ENCODE measurements at regions not wholly inside any gene's neighbourhood (a gene's known extent, or its start where the extent isn't known, plus 50 kb on each side); places are given as distances from the start of the nearest gene placed in this dataset.

DNA sequence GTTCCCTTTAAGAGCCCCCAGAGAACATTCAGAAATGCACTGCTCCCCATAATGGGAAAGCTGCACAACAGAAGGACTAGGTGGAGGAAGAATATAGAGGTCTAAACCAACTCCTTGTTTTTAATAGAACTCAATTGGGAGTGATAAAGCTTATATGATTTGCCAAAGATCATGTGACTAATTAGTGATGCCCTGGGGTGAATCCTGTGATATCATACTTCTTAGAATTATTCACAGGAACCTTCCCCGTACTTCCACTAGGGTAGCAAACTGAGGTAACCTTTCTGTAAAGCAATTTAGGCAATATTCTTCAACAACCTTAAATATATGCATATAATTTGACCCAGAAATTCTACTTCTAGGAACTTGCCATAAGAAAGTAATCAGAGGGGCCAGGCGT, 84.4 kb downstream of the TFAP2A start:
- H3K9me3 ChIP-seq (ENCODE audit: low read depth): no peaks in the 10 kb centered on the region
- H3K27ac ChIP-seq: no peak overlapping the region
- TF ChIP-seq, protein P1, sequence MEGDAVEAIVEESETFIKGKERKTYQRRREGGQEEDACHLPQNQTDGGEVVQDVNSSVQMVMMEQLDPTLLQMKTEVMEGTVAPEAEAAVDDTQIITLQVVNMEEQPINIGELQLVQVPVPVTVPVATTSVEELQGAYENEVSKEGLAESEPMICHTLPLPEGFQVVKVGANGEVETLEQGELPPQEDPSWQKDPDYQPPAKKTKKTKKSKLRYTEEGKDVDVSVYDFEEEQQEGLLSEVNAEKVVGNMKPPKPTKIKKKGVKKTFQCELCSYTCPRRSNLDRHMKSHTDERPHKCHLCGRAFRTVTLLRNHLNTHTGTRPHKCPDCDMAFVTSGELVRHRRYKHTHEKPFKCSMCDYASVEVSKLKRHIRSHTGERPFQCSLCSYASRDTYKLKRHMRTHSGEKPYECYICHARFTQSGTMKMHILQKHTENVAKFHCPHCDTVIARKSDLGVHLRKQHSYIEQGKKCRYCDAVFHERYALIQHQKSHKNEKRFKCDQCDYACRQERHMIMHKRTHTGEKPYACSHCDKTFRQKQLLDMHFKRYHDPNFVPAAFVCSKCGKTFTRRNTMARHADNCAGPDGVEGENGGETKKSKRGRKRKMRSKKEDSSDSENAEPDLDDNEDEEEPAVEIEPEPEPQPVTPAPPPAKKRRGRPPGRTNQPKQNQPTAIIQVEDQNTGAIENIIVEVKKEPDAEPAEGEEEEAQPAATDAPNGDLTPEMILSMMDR (IDR thresholded peaks at IDR 0.05; ENCODE audit: low read depth, low read length): no peak
- H3K27me3 ChIP-seq: no peaks in the 10 kb centered on the region
- no peak for DNase-seq (ENCODE audit: low read depth in 1 of 2, low spot score in 1 of 2)
- no peaks in the 10 kb centered on the region for H3K4me1 ChIP-seq (ENCODE audit: low read depth)
- H3K36me3 ChIP-seq: no peaks in the 10 kb centered on the region
- H3K4me3 ChIP-seq: no peak overlapping the region

DNA sequence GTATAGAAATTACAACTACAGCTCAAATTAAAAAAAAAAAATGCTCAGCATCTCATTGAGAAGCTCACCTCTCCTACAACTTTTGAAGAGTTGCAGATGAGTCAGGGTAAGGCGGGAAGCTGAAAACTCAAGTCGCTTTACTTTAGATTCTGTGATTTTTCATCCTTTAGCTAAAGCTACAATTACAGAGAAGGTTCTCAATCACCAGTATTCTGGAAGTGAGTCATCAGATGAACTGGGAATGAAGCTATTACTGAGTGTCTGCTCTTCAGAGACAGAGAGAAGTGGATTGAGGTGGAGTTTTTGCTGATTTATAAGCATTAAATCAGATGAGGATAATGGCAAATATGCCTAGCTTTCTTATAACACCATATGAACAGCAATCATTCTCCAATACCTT, 91.9 kb downstream of the TFAP2A start:
- H3K36me3 ChIP-seq: no peaks in the 10 kb centered on the region
- H3K27ac ChIP-seq: no peak overlapping the region
- no peaks in the 10 kb centered on the region for H3K4me1 ChIP-seq (ENCODE audit: low read depth)
- TF ChIP-seq, protein P1 (IDR thresholded peaks at IDR 0.05; ENCODE audit: low read depth, low read length): no peak
- H3K4me3 ChIP-seq: no peak overlapping the region
- no peak for DNase-seq (ENCODE audit: low read depth in 1 of 2, low spot score in 1 of 2)
- H3K27me3 ChIP-seq: no peaks in the 10 kb centered on the region
- H3K9me3 ChIP-seq (ENCODE audit: low read depth): no peaks in the 10 kb centered on the region

DNA sequence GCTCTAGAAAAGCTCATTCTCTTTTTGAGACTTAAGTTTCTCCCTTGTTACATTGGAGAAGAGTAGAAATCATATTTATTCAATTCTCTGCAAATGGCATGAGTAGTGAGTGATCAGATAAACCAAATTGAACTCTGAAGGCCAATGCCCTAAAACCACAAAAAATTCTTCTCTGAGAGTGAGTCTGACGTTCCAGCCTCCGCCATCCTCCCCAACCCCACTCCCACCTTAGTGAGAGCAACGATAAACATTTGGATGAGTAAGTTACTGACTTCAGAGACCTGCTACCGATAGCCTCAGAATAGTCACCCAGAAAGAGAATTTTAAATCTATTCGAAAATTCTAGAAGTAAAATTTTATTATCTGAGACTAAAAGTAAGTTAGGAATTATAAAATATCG, 94.6 kb downstream of the TFAP2A start:
- no peak for DNase-seq (ENCODE audit: low read depth in 1 of 2, low spot score in 1 of 2)
- H3K36me3 ChIP-seq: no peaks in the 10 kb centered on the region
- no peaks in the 10 kb centered on the region for H3K9me3 ChIP-seq (ENCODE audit: low read depth)
- TF ChIP-seq, protein P1 (IDR thresholded peaks at IDR 0.05; ENCODE audit: low read depth, low read length): no peak
- no peaks in the 10 kb centered on the region for H3K27me3 ChIP-seq
- H3K4me3 ChIP-seq: no peak overlapping the region
- H3K4me1 ChIP-seq (ENCODE audit: low read depth): no peaks in the 10 kb centered on the region
- H3K27ac ChIP-seq: no peak overlapping the region

DNA sequence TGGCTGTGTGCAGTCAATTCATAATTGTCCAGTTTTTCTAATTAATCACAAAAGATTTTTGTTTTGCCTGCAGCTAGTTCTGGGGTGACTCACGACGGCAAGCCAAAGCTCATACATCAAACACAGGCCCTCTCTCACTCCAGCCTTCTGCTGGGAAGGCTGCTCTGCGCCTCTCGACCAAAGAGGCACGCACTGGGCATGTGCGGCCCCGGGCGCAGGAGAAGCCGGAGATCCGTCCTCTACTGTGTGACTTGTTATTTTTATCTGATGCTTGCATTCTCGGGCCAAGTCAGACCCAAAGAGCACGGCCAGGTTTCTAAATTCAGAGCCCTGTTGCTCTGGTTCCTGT, 98.5 kb downstream of the TFAP2A start:
- Histone ChIP-seq H3K27ac (no peak overlapping the region), H3K36me3 (no peaks in the 10 kb centered on the region), H3K27me3 (no peaks in the 10 kb centered on the region), H3K4me3 (no peak overlapping the region), H3K9me3 (ENCODE audit: low read depth) (no peaks in the 10 kb centered on the region), H3K4me1 (ENCODE audit: low read depth) (no peaks in the 10 kb centered on the region)
- DNase-seq (ENCODE audit: low read depth in 1 of 2, low spot score in 1 of 2): no peak
- TF ChIP-seq, protein P1 (IDR thresholded peaks at IDR 0.05; ENCODE audit: low read depth, low read length): no peak

DNA sequence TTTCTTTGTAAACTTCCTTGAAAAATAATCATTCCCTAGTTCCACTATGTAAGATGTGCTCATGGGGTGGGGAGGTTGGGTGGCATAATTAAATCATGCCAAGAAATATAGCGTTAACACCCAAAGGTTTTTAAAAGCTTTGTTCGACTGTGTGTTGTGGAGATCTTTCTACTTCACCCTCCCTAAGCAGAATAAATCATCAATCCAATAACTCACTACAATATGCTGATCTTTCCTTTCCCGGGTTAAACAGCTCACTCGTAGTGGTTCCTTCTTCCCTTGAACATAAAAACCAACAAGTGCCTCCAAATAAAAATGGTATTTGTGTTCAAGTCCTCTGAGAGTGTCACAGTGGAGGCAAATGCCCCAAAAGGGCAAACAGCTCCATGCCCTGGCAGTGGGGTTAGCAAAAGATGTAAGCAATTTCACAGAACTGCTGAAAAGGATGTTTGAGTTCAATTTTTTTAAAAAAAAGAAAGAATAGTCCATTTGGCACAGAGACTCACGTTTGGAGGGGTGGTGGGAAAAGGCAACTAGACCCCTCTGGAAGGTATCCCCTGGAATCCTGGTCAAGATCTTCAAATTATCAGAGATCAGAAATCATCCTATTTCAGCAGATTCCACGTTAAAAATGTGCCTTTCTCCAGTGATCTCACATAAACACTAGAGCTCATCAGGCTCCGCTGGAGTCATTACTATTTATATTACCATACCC, 99.1 kb downstream of the TFAP2A start:
- Histone ChIP-seq H3K27ac (no peak overlapping the region), H3K9me3 (ENCODE audit: low read depth) (no peaks in the 10 kb centered on the region), H3K4me3 (no peak overlapping the region), H3K27me3 (no peaks in the 10 kb centered on the region), H3K36me3 (no peaks in the 10 kb centered on the region), H3K4me1 (ENCODE audit: low read depth) (no peaks in the 10 kb centered on the region)
- DNase-seq (ENCODE audit: low read depth in 1 of 2, low spot score in 1 of 2): no peak
- TF ChIP-seq, protein P1 (IDR thresholded peaks at IDR 0.05; ENCODE audit: low read depth, low read length): no peak
